Esophagus mucosa (tissue), 1 donor: ENCODE measurements at regions not wholly inside any gene's neighbourhood (a gene's known extent, or its start where the extent isn't known, plus 50 kb on each side); places are given as distances from the start of the nearest gene placed in this dataset.

Source experiments
- ATAC-seq: fragments of 200-7000 bp; cut with Tn5 transposase; one replicate; pipeline ENCODE4 v1.9.1; 2020
- donor health status: DM: yes; HTN: yes; CAD: no.

DNA sequence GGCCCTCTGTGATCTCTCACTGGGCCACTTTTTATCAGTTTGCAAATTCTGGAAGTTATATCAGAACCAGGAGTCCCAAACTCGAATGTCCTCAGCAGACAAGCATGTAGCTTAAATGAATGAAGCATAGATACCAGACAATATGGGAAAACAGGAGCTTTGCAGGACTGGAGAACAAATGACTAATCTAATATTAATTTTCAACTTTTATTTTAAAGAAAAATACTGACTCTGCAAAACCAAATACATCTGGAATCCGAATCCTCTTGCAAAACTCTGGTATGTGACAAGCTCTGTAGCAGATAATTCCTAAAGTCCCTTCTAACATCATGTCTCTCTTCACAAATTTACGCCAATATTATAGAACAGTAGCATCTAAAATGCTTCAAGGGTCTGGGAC, 427.4 kb downstream of the TTLL7 start:
- no peak for ATAC-seq

DNA sequence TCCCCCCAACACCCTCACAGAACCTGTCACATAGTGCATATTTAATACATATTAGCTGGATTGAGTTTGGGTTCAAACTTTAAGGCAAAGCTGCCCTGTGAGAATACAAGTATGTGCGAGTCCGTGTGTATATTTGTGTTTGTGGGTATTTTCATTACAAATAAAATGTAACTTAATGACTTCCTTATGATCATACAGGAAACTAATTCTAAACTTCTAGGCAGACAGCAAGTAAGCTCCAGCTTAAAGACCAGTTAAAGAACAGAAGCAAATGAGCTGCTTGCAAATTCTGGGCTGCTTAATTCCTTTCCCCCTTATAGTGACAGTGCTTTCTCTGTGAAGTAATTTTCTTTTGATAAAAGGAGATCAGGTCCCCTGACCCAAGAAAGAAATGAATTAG, 437.6 kb downstream of the TTLL7 start:
- no peak for ATAC-seq

DNA sequence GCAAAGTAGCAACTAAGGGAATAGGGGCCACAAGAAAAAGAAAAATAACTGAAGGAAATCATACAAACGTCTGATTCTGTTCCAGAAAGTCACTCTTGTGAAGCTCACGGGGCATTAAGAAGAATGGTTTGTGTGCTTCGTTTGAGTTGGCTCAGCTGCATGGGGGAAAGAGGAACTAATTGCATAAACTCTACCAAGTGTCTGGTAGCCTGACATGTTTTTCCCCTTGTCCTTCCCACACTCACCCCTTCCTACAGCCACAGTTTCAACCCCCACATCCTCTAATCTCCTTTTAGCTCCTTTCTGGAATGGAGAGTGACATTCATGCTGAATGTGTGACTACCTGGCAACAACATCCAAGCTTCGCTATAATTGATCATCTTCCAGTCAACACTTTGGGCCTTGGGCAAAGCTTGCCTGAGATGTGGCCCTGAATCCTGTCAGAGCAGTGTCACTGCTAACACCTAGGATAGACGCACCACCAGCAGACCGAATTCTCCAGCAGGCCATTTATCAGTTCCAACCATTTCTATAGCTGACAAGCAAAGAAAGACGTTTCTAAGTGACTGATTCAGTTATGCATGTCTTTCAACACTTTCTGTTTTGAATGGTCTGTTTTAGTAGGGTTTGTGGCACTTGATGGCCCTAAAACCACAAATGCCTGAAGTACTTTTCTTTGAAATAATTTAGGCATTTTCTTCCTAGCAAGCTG, 439.6 kb downstream of the TTLL7 start:
- no peak for ATAC-seq

DNA sequence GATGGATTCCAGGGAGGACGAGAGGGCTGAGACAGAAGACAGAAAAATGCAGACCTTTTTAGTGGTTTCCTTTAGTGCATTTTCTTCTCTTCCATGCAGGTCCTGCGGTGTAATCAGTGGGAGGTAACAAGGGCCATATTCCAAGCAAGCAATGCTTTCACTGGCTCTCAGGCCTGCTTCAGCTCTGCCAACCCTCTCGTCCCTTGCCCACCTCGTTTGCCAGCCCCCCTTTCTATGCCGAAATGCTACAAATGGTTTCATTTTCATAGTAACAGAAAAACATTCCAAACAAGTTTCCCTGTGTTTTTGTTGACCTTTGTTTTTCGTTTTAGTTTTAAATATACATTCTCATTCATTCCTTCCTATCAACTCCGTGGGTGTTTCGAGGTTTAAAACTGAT, 443.1 kb downstream of the TTLL7 start:
- no peak for ATAC-seq

DNA sequence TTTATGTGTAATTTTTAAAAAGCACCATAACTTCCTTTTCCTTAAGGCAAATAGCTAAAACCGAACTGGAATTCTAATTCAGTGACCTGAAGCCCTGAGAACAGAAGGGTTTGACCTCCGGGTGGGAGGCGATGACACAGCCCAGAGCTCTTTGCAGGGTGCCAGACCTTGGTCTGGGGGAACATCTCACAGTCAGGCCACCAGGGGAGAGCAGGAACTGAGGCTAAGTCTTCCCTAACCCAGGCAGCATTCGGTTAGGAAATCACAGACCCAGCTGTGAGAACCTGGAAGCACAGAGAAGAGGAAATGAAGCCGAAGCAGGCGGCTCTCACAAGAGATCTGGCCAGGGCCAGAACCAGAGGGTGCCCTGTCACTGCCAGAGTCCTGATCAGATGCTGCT, 444.8 kb downstream of the TTLL7 start:
- ATAC-seq, result no peak

DNA sequence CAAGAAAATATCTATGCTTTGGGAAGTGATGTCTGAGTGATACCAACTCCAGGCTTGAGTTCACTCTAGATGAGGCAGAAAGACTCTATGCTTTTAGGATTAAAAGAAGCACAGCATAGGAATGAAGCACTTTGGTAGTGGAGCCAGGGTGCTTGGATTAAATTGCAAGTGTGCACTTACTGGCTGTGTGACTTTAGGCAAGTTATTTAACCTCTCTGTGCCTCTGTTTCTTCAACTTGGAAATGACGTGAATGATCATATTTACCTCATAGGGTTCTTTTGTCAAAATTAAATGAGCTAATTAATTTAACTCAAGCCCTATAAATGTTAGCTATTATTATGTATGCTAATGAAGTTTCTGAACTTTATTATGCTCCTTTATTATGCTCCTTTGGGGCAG, 446.1 kb downstream of the TTLL7 start:
- no peak for ATAC-seq

DNA sequence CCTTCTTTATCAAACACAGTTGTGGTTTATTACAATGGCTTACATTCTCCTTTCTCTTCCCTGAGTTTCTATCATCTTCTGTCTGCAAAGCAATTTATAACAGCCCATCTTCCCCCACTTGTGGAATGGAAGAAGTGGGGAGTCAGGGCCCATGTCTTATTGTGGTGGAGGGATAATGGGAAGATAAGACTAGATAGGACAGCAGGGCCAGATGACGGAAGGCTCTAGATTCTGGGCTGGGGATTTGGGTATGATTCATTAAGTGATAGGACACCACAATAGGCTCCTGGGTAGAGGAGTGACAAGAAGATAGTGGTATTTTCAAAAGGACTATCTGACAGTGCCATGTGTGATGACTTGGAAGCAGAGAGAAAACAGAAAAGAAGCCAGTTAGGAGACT, 450.6 kb downstream of the TTLL7 start:
- no peak for ATAC-seq

DNA sequence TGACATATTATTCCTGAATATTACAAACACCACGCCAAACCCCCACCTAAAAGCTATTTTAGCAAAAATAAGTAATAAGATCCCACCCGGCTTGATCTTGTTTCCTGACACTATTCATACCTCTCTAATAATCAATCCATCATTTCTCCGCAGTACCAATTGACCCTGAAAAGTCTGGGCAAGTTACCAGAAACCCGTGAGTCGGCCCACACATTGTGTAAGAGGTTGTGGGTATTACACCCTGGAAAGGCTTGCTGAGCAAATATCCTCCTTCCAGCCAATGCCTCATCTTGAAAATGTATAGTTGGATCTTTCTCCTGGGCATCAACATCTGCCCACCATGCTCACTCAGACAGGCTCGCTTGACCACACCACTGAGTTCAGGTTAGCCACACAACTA, 451.0 kb downstream of the TTLL7 start:
- ATAC-seq, result no peak

DNA sequence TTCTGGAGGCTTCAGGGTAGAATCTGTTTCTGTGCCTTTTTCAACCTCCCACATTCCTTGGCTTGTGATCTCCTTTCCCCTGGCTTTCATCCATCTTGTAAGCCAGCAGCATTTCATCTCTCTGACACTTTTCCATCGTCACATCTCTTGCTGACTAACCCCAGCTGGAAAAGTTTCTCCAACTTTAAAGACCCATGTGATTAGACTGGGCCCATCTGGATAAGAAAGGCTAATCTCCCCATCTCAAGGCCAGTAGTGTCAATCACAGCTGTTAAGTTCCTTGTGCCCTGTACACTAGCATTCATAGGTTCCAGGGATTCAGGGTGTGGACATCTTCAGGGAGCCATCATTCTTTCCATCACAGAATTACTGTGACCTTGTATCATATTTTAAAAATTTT, 452.1 kb downstream of the TTLL7 start:
- no peak for ATAC-seq

DNA sequence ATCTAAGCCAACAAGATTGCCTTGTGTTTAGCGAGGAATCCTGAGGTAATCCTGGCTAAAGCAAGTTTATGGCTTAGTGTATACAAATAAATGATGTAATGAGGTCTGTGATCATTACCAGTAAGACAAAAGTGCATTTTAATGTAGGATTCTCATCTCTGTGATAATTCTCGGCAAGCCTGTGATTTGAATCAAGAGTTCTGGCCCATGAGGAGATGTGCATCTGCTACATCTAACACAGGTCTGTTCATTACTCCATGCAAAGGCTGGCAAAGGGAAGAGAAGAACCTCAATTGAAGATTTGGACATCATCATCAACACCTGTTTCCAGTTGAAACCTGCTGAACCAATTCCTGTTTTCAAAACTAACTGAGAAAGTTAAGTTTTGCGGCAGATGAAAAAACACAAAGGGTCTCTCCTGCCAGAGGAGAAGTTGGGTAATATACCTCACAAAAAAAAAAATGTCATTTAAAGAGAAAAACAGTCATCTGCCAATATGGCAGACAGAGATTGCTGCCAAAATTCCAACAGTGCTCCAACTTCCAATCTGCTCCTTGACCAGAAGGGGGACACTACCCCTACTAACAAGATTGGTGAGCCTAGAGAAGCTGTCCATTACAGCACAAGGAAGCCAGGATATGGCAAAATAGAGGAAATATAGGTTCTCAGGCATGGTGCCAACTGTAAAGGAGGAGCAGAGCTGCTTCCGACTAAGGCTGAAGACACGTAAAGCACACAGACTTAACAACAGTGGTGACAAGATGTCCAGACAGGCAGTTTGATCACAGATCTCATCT, 453.7 kb downstream of the TTLL7 start:
- ATAC-seq, result no peak

DNA sequence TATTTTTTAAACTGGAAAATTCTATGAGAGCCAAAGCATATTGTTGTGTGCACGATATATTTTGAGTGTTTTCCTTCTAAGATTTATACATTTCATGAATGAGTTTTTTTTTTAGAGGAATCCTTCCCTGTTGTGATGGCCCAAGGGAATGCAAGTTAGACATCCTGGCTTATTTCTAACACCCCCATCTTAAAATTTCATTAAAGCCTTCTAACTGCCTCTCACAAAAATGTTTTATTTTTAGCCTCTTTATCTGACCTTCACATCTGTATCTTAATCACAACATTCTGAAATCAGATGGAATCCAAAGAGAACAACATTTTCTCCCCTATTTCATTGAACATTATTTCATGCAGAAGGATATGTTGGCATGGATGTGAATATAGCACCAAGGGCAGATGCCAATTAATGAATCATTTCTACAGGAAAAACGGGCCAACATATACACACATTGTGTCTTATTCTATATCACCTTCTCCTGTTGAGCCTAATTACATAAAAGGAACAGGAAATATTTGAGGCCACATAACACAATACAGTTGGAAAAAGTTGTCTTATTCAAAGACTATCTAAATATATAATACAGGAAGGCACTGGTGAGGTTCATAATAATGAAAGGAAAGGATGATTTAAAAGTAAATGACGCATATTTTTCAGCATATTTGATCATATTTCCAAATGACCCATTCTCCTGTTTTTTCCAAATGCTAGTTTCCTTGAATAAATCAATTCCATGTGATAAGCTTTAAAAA, 455.5 kb downstream of the TTLL7 start:
- no peak for ATAC-seq

DNA sequence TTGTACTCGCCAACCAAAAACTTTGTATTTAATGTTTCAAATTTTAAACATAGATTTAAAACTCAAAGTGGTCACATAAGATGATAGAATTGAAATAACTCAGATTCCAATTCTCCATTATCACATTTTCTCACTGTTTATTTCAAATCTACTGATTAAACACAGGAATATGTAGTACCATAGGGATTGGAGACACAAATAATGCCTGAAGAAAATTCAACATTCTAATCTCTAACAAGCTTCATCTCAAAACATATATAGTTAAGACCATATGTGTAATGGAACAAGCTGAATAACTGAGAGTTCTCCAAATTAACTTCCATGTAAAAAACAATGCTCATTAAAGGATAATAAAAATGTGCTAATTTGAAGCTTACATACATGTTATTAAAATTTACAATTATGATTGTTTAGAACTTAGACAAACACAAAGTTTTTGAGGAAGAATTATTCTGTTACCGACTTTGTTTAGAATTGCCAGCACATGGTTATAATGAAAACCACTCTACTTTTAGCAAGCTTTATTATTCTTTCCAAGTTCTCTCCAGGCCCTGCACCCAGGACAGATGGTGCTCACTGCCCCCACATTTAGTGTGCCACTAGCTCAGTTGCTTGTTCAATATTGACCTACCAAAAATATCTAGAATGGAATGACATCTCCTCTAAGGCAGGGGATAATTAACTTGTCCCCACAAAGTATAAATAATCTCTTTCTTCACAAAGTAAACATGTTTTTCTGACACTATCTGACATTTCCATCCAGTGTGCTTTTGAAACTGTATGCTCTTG, 467.2 kb downstream of the TTLL7 start:
- no peak for ATAC-seq

DNA sequence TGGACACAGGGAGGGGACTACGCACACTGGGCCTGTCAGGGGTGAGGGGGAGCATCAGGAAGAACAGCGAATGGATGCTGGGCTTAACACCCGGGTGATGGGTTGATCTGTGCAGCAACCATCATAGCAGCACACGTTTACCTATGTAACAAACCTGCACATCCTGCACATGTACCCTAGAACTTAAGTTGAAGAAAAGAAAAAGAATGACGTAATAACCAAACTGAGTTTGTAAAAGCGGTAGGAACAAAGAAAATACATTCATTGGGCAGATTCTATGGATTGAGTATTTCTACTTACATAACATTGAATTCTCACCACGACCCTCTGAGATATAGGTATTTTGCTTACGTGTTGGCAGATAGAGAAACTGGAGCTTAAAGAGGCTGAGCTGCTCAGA, 468.4 kb downstream of the TTLL7 start:
- no peak for ATAC-seq

DNA sequence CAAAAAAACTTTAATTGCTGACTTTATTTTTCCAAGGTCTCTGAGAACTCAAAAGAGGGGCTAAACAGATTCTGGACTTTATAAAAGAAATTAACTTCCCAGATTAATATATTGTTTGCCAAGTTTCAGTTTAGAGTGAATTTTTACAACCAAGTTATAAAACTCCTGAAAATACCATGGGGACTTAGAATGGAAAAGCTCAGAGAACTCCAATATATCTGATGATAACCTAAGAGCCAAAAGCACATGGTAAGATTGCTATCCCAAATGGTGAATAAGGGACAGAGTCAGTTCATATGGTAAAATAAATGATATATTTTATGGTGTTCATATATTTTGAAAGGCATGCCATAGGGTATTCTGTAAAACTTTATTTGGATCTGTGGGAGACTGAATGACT, 470.9 kb downstream of the TTLL7 start:
- no peak for ATAC-seq

DNA sequence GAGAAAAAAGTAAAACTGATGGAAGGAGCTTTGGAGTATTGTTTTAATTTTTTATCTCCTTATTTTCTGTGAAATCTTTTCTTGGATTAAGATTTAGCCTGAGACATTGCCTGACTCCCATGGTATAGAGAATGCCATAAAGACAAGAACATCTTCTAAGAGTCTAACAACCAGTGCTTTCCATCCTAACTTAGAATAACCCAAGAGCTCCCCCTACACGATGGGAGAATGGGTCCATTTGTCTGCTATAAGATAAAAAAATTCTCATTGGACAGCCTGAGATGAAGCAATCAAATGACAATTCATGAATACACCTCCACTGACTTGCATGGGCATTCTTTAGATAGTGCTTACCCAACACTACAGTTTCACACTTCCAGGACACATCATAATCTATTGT, 478.1 kb downstream of the TTLL7 start:
- ATAC-seq, result no peak

DNA sequence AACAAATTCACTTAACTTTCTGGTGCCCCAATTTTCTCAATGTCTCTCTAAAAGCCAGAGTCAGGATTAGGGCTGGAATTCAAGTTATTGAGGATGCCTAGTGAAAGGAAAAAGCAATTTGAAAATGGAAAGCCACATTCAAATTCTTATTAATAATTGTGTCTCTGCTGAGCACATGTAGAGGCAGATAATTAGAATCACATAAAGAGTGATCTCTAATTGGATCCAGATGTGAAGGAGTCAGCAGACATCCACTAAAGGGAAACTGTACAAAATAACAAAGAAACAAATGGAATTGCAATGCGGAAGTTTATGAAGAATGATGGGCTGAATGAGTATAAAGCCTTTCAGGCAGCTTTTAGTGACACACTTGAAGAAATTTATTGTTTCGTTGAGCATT, 482.6 kb downstream of the TTLL7 start:
- ATAC-seq, result no peak

DNA sequence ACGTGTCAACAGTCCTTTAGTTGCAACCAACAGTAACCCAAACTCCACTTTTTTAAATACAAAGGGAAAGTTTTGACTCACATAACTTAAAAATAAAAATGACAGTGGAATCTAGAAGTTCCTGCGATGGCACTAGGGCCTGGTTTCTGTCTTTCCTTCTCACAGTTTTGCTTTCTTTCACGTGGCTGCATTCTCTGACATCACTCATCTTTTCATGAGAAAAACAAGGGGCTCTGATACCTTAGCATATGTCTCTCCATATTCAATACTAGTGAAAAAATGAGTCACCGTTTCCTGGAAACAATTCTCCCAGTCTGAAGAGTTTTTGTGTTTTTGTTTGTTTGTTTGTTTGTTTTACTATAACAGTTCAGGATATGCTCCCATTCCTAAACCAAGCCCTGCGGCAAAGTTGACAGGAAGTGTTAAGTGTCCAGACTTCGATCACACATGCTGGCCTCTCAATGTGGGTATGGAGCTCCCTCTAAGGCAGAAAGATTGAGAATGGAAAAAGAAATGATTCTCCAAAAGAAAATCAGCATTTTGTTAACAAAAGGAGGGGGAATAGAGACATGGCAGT, 483.3 kb downstream of the TTLL7 start:
- no peak for ATAC-seq

DNA sequence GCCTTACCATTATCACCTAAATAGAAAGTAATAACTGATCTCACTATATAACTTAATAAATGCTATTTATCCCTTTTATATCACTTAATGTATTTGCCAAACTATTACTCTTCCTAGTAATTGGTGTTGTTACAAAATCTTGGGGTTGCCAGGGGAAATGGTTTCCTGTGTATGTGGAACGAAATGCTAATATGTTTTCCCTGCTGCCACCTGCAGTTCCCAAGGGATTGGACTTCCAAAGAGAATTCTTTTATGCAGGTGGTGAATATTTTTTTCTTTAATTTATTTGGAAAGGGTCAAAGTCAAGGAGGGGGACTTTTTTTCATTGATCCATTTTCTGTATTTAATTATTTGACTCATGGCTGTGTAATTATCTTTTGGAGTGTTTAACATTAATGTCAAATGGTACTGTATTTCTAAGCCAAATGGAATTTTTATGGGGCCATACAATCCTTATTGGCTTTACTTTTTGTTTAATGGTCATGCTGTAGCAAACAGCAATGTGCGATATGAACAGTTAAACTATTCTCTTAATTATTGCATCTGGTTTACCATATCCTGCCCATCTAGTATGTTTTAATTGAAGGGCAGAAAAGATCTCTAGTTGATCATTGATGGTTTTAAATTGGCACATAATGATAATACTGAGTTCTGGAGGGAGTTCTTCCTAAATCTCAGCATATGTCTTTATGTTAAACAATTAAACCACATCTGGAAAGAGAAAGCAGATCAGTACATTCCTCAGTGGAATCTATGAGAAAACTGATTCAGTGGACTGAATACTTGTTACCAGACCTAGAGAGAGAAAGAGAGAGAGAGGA, 486.3 kb downstream of the TTLL7 start:
- no peak for ATAC-seq

DNA sequence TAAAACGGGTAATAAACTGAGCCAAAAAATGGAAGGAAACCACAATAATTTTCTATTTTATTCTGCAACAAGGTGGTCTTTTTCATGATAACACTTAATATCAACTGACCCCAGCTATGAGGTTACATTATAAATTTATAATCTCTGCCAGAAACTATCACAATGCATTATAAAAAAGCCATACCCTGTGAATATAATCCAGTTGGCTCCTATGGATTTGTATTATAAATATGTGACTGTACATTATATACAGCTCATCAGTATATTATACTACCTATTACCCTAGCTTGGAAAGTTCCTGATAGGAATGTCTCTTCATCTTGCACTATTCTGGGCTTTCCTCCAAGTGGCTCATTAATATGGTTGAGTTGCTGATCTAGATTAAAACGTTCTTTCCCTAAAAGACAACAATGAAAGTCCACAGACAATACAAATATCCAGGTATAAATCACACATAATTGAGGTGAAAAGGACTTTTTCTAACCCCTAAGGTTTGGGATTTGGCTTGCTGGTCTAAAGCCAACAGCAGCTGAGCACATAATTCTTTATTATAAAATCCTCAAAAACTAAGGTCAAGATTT, 487.7 kb downstream of the TTLL7 start:
- no peak for ATAC-seq

DNA sequence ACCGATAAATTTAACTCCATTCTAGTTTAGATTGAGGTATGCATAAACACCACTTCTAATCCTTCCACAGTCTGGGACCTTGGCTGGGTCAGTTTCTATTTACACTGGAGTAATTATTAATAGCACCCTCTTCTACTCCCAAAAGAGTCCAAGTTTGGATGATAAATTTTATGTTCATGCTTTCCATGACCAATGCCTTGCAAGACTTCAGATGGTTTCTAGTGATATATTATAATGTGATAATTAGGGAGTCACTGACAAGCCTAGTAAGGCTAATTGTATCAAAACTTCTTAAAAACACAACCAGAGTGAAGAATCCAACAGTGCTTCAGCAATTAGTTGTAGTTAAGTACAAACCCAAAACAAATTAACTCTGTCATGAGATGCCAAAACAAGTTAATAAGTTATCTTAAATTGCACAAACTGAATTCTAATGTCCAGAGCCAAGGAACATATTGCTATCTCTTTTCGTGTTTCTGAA, 489.6 kb downstream of the TTLL7 start:
- ATAC-seq, result no peak
